GM23338 (cell line): ENCODE measurements at regions not wholly inside any gene's neighbourhood (a gene's known extent, or its start where the extent isn't known, plus 50 kb on each side); places are given as distances from the start of the nearest gene placed in this dataset.

Experiments
- ATAC-seq: fragments of 200-7000 bp; cut with Tn5 transposase; 3 replicates; pipeline ENCODE4 v1.9.1; 2020
- DNase-seq: peaks from one replicate; pipeline ENCODE4 v3.0.0-alpha.2; 2015; ENCODE audit warnings: low spot score
- H2AFZ ChIP-seq: fragments of 200-600 bp; sonication (generic); 2 replicates; pipeline ENCODE4 v1.8.0; 2016; ENCODE audit warnings: antibody characterized with exemption, mild to moderate bottlenecking, moderate library complexity
- H3F3A ChIP-seq: fragments of 200-600 bp; sonication (generic); replicated peaks from 2 replicates; pipeline ENCODE4 v1.8.0; 2017; ENCODE audit warnings: antibody characterized with exemption, mixed run types, low read depth
- H3K27ac ChIP-seq: fragments of 200-600 bp; sonication (generic); 2 replicates; pipeline ENCODE4 v1.6.1; 2016; ENCODE audit warnings: low read depth
- H3K27me3 ChIP-seq: fragments of 200-600 bp; sonication (generic); 2 replicates; pipeline ENCODE4 v1.8.0; 2016; ENCODE audit warnings: mild to moderate bottlenecking, mixed run types, moderate library complexity; ENCODE audit not compliant: insufficient read depth
- H3K36me3 ChIP-seq: fragments of 200-600 bp; sonication (generic); 2 replicates; pipeline ENCODE4 v1.8.0; 2016; ENCODE audit warnings: mild to moderate bottlenecking; ENCODE audit not compliant: insufficient read depth
- H3K4me1 ChIP-seq: fragments of 200-600 bp; sonication (generic); 2 replicates; pipeline ENCODE4 v1.8.0; 2016; ENCODE audit warnings: mild to moderate bottlenecking, moderate library complexity; ENCODE audit not compliant: insufficient read depth
- H3K4me2 ChIP-seq: fragments of 200-600 bp; sonication (generic); 2 replicates; pipeline ENCODE4 v1.7.1; 2017; ENCODE audit warnings: mixed run types
- H3K4me3 ChIP-seq: fragments of 200-600 bp; sonication (generic); 2 replicates; pipeline ENCODE4 v1.6.1; 2016; ENCODE audit warnings: mixed run types
- H3K79me2 ChIP-seq: fragments of 200-600 bp; sonication (generic); replicated peaks from 2 replicates; pipeline ENCODE4 v1.8.0; 2017; ENCODE audit warnings: mild to moderate bottlenecking; ENCODE audit not compliant: insufficient read depth
- H3K9me2 ChIP-seq: fragments of 200-600 bp; sonication (generic); 2 replicates; pipeline ENCODE4 v1.8.0; 2017; ENCODE audit not compliant: insufficient read depth
- H4K20me1 ChIP-seq: fragments of 200-600 bp; sonication (generic); replicated peaks from 2 replicates; pipeline ENCODE4 v1.8.0; 2017; ENCODE audit warnings: mild to moderate bottlenecking; ENCODE audit not compliant: insufficient read depth
- H3K27ac Mint-ChIP-seq: 2 replicates; pipeline ENCODE4 v1.8.0; 2020; ENCODE audit warnings: inconsistent platforms, mild to moderate bottlenecking, moderate library complexity, mixed read lengths
- H3K27me3 Mint-ChIP-seq: 3 replicates; pipeline ENCODE4 v1.8.0; 2022; ENCODE audit warnings: low read depth, mild to moderate bottlenecking, moderate library complexity, mixed read lengths, inconsistent platforms; ENCODE audit not compliant: insufficient read depth, poor library complexity
- H3K36me3 Mint-ChIP-seq: 3 replicates; pipeline ENCODE4 v1.8.0; 2021; ENCODE audit warnings: low read depth, mild to moderate bottlenecking, inconsistent platforms, moderate library complexity, mixed read lengths
- H3K4me1 Mint-ChIP-seq: 3 replicates; pipeline ENCODE4 v1.8.0; 2020; ENCODE audit warnings: mild to moderate bottlenecking, inconsistent platforms, mixed read lengths
- H3K4me3 Mint-ChIP-seq: 3 replicates; pipeline ENCODE4 v1.8.0; 2021; ENCODE audit warnings: moderate library complexity, mild to moderate bottlenecking, inconsistent platforms, mixed read lengths
- H3K9me3 Mint-ChIP-seq: 3 replicates; pipeline ENCODE4 v1.8.0; 2020; ENCODE audit warnings: moderate library complexity, mild to moderate bottlenecking, inconsistent platforms, mixed read lengths
- JUNB ChIP-seq: IDR thresholded peaks from one replicate; pipeline ENCODE4 v1.6.1; 2016; ENCODE audit warnings: antibody characterized with exemption; ENCODE audit not compliant: unreplicated experiment
- NANOG ChIP-seq: IDR thresholded peaks from 2 replicates; pipeline ENCODE4 v1.6.1; 2016; ENCODE audit warnings: antibody characterized with exemption, borderline replicate concordance
- TF ChIP-seq, protein P1 (sequence below): fragments of 250-450 bp; sonication (Bioruptor Pico); IDR thresholded peaks from 2 replicates; pipeline ENCODE4 v1.5.0; 2020; ENCODE audit warnings: mild to moderate bottlenecking, moderate library complexity
- TF ChIP-seq, protein P2 (sequence below): IDR thresholded peaks from 2 replicates; pipeline ENCODE4 v1.6.1; 2016; ENCODE audit warnings: antibody characterized with exemption

GRCh38 chr1:190963321-190963720 is 485.7 kb upstream of the BRINP3 start (continued):
- TF ChIP-seq NANOG, result no peak
- TF ChIP-seq, protein P1, sequence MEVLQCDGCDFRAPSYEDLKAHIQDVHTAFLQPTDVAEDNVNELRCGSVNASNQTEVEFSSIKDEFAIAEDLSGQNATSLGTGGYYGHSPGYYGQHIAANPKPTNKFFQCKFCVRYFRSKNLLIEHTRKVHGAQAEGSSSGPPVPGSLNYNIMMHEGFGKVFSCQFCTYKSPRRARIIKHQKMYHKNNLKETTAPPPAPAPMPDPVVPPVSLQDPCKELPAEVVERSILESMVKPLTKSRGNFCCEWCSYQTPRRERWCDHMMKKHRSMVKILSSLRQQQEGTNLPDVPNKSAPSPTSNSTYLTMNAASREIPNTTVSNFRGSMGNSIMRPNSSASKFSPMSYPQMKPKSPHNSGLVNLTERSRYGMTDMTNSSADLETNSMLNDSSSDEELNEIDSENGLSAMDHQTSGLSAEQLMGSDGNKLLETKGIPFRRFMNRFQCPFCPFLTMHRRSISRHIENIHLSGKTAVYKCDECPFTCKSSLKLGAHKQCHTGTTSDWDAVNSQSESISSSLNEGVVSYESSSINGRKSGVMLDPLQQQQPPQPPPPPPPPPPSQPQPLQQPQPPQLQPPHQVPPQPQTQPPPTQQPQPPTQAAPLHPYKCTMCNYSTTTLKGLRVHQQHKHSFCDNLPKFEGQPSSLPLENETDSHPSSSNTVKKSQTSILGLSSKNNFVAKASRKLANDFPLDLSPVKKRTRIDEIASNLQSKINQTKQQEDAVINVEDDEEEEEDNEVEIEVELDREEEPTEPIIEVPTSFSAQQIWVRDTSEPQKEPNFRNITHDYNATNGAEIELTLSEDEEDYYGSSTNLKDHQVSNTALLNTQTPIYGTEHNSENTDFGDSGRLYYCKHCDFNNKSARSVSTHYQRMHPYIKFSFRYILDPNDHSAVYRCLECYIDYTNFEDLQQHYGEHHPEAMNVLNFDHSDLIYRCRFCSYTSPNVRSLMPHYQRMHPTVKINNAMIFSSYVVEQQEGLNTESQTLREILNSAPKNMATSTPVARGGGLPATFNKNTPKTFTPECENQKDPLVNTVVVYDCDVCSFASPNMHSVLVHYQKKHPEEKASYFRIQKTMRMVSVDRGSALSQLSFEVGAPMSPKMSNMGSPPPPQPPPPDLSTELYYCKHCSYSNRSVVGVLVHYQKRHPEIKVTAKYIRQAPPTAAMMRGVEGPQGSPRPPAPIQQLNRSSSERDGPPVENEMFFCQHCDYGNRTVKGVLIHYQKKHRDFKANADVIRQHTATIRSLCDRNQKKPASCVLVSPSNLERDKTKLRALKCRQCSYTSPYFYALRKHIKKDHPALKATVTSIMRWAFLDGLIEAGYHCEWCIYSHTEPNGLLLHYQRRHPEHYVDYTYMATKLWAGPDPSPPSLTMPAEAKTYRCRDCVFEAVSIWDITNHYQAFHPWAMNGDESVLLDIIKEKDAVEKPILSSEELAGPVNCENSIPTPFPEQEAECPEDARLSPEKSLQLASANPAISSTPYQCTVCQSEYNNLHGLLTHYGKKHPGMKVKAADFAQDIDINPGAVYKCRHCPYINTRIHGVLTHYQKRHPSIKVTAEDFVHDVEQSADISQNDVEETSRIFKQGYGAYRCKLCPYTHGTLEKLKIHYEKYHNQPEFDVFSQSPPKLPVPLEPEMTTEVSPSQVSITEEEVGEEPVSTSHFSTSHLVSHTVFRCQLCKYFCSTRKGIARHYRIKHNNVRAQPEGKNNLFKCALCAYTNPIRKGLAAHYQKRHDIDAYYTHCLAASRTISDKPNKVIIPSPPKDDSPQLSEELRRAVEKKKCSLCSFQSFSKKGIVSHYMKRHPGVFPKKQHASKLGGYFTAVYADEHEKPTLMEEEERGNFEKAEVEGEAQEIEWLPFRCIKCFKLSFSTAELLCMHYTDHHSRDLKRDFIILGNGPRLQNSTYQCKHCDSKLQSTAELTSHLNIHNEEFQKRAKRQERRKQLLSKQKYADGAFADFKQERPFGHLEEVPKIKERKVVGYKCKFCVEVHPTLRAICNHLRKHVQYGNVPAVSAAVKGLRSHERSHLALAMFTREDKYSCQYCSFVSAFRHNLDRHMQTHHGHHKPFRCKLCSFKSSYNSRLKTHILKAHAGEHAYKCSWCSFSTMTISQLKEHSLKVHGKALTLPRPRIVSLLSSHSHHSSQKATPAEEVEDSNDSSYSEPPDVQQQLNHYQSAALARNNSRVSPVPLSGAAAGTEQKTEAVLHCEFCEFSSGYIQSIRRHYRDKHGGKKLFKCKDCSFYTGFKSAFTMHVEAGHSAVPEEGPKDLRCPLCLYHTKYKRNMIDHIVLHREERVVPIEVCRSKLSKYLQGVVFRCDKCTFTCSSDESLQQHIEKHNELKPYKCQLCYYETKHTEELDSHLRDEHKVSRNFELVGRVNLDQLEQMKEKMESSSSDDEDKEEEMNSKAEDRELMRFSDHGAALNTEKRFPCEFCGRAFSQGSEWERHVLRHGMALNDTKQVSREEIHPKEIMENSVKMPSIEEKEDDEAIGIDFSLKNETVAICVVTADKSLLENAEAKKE, result no peak
- TF ChIP-seq, protein P2, sequence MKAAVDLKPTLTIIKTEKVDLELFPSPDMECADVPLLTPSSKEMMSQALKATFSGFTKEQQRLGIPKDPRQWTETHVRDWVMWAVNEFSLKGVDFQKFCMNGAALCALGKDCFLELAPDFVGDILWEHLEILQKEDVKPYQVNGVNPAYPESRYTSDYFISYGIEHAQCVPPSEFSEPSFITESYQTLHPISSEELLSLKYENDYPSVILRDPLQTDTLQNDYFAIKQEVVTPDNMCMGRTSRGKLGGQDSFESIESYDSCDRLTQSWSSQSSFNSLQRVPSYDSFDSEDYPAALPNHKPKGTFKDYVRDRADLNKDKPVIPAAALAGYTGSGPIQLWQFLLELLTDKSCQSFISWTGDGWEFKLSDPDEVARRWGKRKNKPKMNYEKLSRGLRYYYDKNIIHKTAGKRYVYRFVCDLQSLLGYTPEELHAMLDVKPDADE, result no peak

- no peaks in the 10 kb centered on the region for H3K4me1 ChIP-seq
- no peaks in the 10 kb centered on the region for H4K20me1 ChIP-seq
- no peak overlapping the region for H3K4me3 Mint-ChIP-seq
- H3K4me1 Mint-ChIP-seq, result no peaks in the 10 kb centered on the region
- TF ChIP-seq, protein P2, result no peak
- no peak for TF ChIP-seq JUNB
- no peaks in the 10 kb centered on the region for H3K36me3 ChIP-seq
- H3K9me3 Mint-ChIP-seq, result peaks cover 4% of the 10 kb centered on the region; the same call in 1 of the 3 replicates
- no peaks in the 10 kb centered on the region for H3K79me2 ChIP-seq
- no peak overlapping the region for H3K4me2 ChIP-seq
- ATAC-seq (no peak), DNase-seq (no peak)
- H3K27ac Mint-ChIP-seq, result no peak overlapping the region
- no peaks in the 10 kb centered on the region for H3K27me3 ChIP-seq
- no peak overlapping the region for H2AFZ ChIP-seq
- H3K27me3 Mint-ChIP-seq, result peaks cover 1% of the 10 kb centered on the region
- H3K4me3 ChIP-seq, result no peak overlapping the region
- no peaks in the 10 kb centered on the region for H3F3A ChIP-seq
- H3K9me2 ChIP-seq, result peaks cover 5% of the 10 kb centered on the region; the same call in 1 of the 2 replicates
- no peaks in the 10 kb centered on the region for H3K36me3 Mint-ChIP-seq
- no peak overlapping the region for H3K27ac ChIP-seq
These were observed 498.2 kb upstream of the BRINP3 start for GRCh38 chr1:190975827-190976226.
